ENCODE measurements at regions not wholly inside any gene's neighbourhood (a gene's known extent, or its start where the extent isn't known, plus 50 kb on each side); places are given as distances from the start of the nearest gene placed in this dataset.

DNA sequence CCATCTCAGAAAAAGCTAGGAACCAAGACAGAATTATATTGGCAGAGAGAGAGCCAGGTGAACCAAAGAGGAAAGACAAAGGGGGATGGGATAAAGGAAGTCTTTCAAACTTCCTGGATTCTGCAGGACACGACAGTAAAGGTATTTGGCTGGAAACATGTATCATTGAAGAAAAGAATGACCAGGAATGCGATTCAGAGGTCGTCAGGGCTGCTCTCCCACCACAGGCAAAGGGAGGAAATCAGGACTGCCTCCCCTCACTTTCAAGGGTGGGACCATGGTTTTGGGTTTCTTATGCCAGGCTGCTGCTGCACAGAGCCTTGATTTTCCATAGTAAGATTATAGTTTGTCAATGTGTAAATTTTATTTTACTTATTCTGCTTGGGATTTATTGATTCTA lies 848.8 kb downstream of the BRINP3 start:
- Histone ChIP-seq H3K27me3 (ENCODE audit: control insufficient read depth in 4 of 4, insufficient read depth in 4 of 4, low read length in 3 of 4) (no peaks in the 10 kb centered on the region), H3K9me3 (ENCODE audit: control insufficient read depth in 4 of 4, low read length in 3 of 4) (no peaks in the 10 kb centered on the region), H3K27ac (ENCODE audit: low read depth in 1 of 2, low read length in 2 of 2) (no peak overlapping the region), H3K4me1 (ENCODE audit: control insufficient read depth in 4 of 4, insufficient read depth in 4 of 4, low read length in 3 of 4) (no peaks in the 10 kb centered on the region), H3K36me3 (ENCODE audit: control insufficient read depth in 4 of 4, insufficient read depth in 3 of 4, low read depth in 1 of 4, low read length in 3 of 4) (no peaks in the 10 kb centered on the region), H3K9ac (ENCODE audit: low read depth in 1 of 2, low read length in 2 of 2) (no peak overlapping the region), H3K4me3 (ENCODE audit: low read depth in 1 of 3, low read length in 3 of 3) (no peak overlapping the region)
- DNase-seq (ENCODE audit: low spot score): no peak
- WGBS: 39% methylated on average over 3 of the region's 3 CpGs
- TF ChIP-seq EGR1 (IDR thresholded peaks at IDR 0.05; ENCODE audit: low read depth in 2 of 2): no peak
- TF ChIP-seq, protein P1, sequence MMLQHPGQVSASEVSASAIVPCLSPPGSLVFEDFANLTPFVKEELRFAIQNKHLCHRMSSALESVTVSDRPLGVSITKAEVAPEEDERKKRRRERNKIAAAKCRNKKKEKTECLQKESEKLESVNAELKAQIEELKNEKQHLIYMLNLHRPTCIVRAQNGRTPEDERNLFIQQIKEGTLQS (IDR thresholded peaks at IDR 0.05): no peak
- no peak for TF ChIP-seq RAD21 (IDR thresholded peaks at IDR 0.05)
- no peak for TF ChIP-seq GABPA (IDR thresholded peaks at IDR 0.05 in 1 of 2, conservative IDR thresholded peaks at IDR 0.05 in 1 of 2)
- TF ChIP-seq JUND (IDR thresholded peaks at IDR 0.05): no peak
- TF ChIP-seq FOXA2 (IDR thresholded peaks at IDR 0.05): no peak
- TF ChIP-seq HNF4G (IDR thresholded peaks at IDR 0.05): no peak
- TF ChIP-seq RXRA (IDR thresholded peaks at IDR 0.05): no peak
- TF ChIP-seq, protein P2, sequence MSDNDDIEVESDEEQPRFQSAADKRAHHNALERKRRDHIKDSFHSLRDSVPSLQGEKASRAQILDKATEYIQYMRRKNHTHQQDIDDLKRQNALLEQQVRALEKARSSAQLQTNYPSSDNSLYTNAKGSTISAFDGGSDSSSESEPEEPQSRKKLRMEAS (IDR thresholded peaks at IDR 0.05): no peak
- TF ChIP-seq, protein P3, sequence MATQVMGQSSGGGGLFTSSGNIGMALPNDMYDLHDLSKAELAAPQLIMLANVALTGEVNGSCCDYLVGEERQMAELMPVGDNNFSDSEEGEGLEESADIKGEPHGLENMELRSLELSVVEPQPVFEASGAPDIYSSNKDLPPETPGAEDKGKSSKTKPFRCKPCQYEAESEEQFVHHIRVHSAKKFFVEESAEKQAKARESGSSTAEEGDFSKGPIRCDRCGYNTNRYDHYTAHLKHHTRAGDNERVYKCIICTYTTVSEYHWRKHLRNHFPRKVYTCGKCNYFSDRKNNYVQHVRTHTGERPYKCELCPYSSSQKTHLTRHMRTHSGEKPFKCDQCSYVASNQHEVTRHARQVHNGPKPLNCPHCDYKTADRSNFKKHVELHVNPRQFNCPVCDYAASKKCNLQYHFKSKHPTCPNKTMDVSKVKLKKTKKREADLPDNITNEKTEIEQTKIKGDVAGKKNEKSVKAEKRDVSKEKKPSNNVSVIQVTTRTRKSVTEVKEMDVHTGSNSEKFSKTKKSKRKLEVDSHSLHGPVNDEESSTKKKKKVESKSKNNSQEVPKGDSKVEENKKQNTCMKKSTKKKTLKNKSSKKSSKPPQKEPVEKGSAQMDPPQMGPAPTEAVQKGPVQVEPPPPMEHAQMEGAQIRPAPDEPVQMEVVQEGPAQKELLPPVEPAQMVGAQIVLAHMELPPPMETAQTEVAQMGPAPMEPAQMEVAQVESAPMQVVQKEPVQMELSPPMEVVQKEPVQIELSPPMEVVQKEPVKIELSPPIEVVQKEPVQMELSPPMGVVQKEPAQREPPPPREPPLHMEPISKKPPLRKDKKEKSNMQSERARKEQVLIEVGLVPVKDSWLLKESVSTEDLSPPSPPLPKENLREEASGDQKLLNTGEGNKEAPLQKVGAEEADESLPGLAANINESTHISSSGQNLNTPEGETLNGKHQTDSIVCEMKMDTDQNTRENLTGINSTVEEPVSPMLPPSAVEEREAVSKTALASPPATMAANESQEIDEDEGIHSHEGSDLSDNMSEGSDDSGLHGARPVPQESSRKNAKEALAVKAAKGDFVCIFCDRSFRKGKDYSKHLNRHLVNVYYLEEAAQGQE (IDR thresholded peaks at IDR 0.05): no peak
- no peak for TF ChIP-seq SP1 (IDR thresholded peaks at IDR 0.05)
- TF ChIP-seq, protein P4, sequence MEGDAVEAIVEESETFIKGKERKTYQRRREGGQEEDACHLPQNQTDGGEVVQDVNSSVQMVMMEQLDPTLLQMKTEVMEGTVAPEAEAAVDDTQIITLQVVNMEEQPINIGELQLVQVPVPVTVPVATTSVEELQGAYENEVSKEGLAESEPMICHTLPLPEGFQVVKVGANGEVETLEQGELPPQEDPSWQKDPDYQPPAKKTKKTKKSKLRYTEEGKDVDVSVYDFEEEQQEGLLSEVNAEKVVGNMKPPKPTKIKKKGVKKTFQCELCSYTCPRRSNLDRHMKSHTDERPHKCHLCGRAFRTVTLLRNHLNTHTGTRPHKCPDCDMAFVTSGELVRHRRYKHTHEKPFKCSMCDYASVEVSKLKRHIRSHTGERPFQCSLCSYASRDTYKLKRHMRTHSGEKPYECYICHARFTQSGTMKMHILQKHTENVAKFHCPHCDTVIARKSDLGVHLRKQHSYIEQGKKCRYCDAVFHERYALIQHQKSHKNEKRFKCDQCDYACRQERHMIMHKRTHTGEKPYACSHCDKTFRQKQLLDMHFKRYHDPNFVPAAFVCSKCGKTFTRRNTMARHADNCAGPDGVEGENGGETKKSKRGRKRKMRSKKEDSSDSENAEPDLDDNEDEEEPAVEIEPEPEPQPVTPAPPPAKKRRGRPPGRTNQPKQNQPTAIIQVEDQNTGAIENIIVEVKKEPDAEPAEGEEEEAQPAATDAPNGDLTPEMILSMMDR (IDR thresholded peaks at IDR 0.05; ENCODE audit: low read depth, low read length, missing input control): no peak
- no peak for TF ChIP-seq NR2F2 (IDR thresholded peaks at IDR 0.05)
- TF ChIP-seq, protein P5, sequence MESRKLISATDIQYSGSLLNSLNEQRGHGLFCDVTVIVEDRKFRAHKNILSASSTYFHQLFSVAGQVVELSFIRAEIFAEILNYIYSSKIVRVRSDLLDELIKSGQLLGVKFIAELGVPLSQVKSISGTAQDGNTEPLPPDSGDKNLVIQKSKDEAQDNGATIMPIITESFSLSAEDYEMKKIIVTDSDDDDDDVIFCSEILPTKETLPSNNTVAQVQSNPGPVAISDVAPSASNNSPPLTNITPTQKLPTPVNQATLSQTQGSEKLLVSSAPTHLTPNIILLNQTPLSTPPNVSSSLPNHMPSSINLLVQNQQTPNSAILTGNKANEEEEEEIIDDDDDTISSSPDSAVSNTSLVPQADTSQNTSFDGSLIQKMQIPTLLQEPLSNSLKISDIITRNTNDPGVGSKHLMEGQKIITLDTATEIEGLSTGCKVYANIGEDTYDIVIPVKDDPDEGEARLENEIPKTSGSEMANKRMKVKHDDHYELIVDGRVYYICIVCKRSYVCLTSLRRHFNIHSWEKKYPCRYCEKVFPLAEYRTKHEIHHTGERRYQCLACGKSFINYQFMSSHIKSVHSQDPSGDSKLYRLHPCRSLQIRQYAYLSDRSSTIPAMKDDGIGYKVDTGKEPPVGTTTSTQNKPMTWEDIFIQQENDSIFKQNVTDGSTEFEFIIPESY (IDR thresholded peaks at IDR 0.05): no peak
- TF ChIP-seq YY1 (IDR thresholded peaks at IDR 0.05): no peak
- no peak for TF ChIP-seq TAF1 (conservative IDR thresholded peaks at IDR 0.05)

DNA sequence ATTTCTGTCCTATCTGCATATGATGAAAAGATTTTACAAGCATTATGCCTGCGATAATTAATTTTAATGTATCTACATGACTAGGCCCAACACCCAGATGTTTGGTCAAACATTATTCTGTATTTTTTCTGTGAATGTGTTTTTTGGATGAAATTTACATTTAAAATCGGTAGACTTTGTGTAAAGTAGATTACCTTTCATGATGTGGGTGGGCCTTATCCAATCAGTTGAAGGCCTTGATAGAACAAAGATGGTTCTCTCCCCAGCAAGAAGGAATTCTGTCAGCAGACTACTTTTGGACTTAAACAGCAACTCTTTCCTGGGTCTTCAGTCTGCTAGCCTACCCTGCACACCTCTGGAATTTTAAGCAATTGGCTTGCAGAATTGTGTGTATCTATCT lies 844.0 kb downstream of the BRINP3 start:
- H3K27ac ChIP-seq (ENCODE audit: low read depth in 1 of 2, low read length in 2 of 2): no peak overlapping the region
- no peak overlapping the region for H3K9ac ChIP-seq (ENCODE audit: low read depth in 1 of 2, low read length in 2 of 2)
- TF ChIP-seq, protein P3 (IDR thresholded peaks at IDR 0.05): no peak
- TF ChIP-seq HNF4G (IDR thresholded peaks at IDR 0.05) (no peak), JUND (IDR thresholded peaks at IDR 0.05) (no peak), EGR1 (IDR thresholded peaks at IDR 0.05; ENCODE audit: low read depth in 2 of 2) (no peak)
- H3K4me1 ChIP-seq (ENCODE audit: control insufficient read depth in 4 of 4, insufficient read depth in 4 of 4, low read length in 3 of 4): no peaks in the 10 kb centered on the region
- H3K36me3 ChIP-seq (ENCODE audit: control insufficient read depth in 4 of 4, insufficient read depth in 3 of 4, low read depth in 1 of 4, low read length in 3 of 4): no peaks in the 10 kb centered on the region
- H3K4me3 ChIP-seq (ENCODE audit: low read depth in 1 of 3, low read length in 3 of 3): no peak overlapping the region
- H3K9me3 ChIP-seq (ENCODE audit: control insufficient read depth in 4 of 4, low read length in 3 of 4): no peaks in the 10 kb centered on the region
- no peaks in the 10 kb centered on the region for H3K27me3 ChIP-seq (ENCODE audit: control insufficient read depth in 4 of 4, insufficient read depth in 4 of 4, low read length in 3 of 4)
- DNase-seq (ENCODE audit: low spot score): no peak
- 83% methylated on average over 2 of the region's 2 CpGs for WGBS

Measured in liver (tissue), 8 donors.